Upper lobe of left lung (tissue), 6 donors: ENCODE measurements at regions not wholly inside any gene's neighbourhood (a gene's known extent, or its start where the extent isn't known, plus 50 kb on each side); places are given as distances from the start of the nearest gene placed in this dataset.

Experiments
- ATAC-seq, 2 donors: fragments of 200-7000 bp; cut with Tn5 transposase; one replicate each; pipeline ENCODE4 v1.9.1; 2022; ENCODE audit warnings: mild to moderate bottlenecking in 2 of 2, moderate library complexity in 2 of 2; ENCODE audit not compliant: low FRiP score in 2 of 2
- DNase-seq, 2 donors: peaks; one replicate each; pipeline ENCODE4 v3.0.0-alpha.2; 2019 to 2020
- H3K27ac ChIP-seq, 4 donors: fragments of 200-600 bp; sonication (generic); one replicate each; pipeline ENCODE4 v1.5.1; 2016 to 2019
- H3K27me3 ChIP-seq, 4 donors: fragments of 200-600 bp; sonication (generic); one replicate each; pipeline ENCODE4 v1.5.1; 2017 to 2019
- H3K36me3 ChIP-seq, 4 donors: fragments of 200-600 bp; sonication (generic); one replicate each; pipeline ENCODE4 v1.5.1; 2016 to 2019
- H3K4me1 ChIP-seq, 4 donors: fragments of 200-600 bp; sonication (generic); one replicate each; pipeline ENCODE4 v1.5.1; 2018 to 2019
- H3K4me3 ChIP-seq, 4 donors: fragments of 200-600 bp; sonication (generic); one replicate each; pipeline ENCODE4 v1.5.1; 2017 to 2019; ENCODE audit warnings: mild to moderate bottlenecking in 2 of 4, moderate library complexity in 1 of 4
- H3K9me3 ChIP-seq, 4 donors: fragments of 200-600 bp; sonication (generic); one replicate each; pipeline ENCODE4 v1.5.1; 2018 to 2019
- CTCF ChIP-seq, 6 experiments: fragments of 450-650 bp in 4 of 6; fragments of 200-600 bp in 2 of 6; sonication (generic) in 2 of 6; IDR thresholded peaks; one replicate each; pipeline ENCODE4 v1.5.1; 2016 to 2019; ENCODE audit warnings: antibody characterized with exemption in 6 of 6
- EP300 ChIP-seq, 4 donors: sonication (generic); formaldehyde crosslinking; IDR thresholded peaks; one replicate each; pipeline ENCODE4 v1.5.1; 2017; ENCODE audit warnings: antibody characterized with exemption in 4 of 4, control low read depth in 2 of 4
- POLR2A ChIP-seq, 4 donors: fragments of 450-650 bp; IDR thresholded peaks; one replicate each; pipeline ENCODE4 v1.5.1; 2016 to 2017; ENCODE audit warnings: antibody characterized with exemption in 4 of 4, mild to moderate bottlenecking in 2 of 4
- POLR2AphosphoS5 ChIP-seq, 2 donors: sonication (generic); formaldehyde crosslinking; IDR thresholded peaks; one replicate each; pipeline ENCODE4 v1.5.1; 2017; ENCODE audit warnings: antibody characterized with exemption in 2 of 2
- WGBS, 2 donors: methylation state at CpG; one replicate each; pipeline ENCODE4 v1.1.5; 2017 to 2018; 5-methylcytosine and 5-hydroxymethylcytosine counted together
- donor health status: DM: no; HTN: no; CAD: no; lungs with moderate emphysema.
- donor health status: DM: no; HTN: yes; CAD: no; lungs with severe emphysema.

GRCh38 chr2:15082105-15083058, 449.9 kb downstream of the LRATD1 start:
- no peaks in the 10 kb centered on the region for H3K27me3 ChIP-seq
- H3K4me3 ChIP-seq, result no peak overlapping the region
- ATAC-seq (no peak), DNase-seq (no peak)
- H3K27ac ChIP-seq, result no peak overlapping the region
- 77 to 87% methylated on average over 5 of the region's 5 CpGs for WGBS, 2 donors
- H3K4me1 ChIP-seq, result no peaks in the 10 kb centered on the region
- no peaks in the 10 kb centered on the region for H3K9me3 ChIP-seq
- no peaks in the 10 kb centered on the region for H3K36me3 ChIP-seq
- TF ChIP-seq CTCF (IDR thresholded peaks at IDR 0.05) (no peak), EP300 (IDR thresholded peaks at IDR 0.05) (no peak), POLR2AphosphoS5 (IDR thresholded peaks at IDR 0.05) (no peak), POLR2A (IDR thresholded peaks at IDR 0.05) (no peak)

GRCh38 chr2:15084826-15085489, 452.4 kb downstream of the LRATD1 start:
- Histone ChIP-seq H3K27me3 (no peaks in the 10 kb centered on the region), H3K36me3 (no peaks in the 10 kb centered on the region), H3K4me3 (no peak overlapping the region), H3K9me3 (no peaks in the 10 kb centered on the region), H3K27ac (no peak overlapping the region), H3K4me1 (no peaks in the 10 kb centered on the region)
- TF ChIP-seq POLR2AphosphoS5 (IDR thresholded peaks at IDR 0.05) (no peak), CTCF (IDR thresholded peaks at IDR 0.05) (no peak), EP300 (IDR thresholded peaks at IDR 0.05) (no peak), POLR2A (IDR thresholded peaks at IDR 0.05) (no peak)
- ATAC-seq (peak; percentile 5 to 34), DNase-seq (peak in 1 of 2 donors; percentile 63)
- 80 to 85% methylated on average over 17 to 27 of the region's 33 CpGs for WGBS, 2 donors

DNA sequence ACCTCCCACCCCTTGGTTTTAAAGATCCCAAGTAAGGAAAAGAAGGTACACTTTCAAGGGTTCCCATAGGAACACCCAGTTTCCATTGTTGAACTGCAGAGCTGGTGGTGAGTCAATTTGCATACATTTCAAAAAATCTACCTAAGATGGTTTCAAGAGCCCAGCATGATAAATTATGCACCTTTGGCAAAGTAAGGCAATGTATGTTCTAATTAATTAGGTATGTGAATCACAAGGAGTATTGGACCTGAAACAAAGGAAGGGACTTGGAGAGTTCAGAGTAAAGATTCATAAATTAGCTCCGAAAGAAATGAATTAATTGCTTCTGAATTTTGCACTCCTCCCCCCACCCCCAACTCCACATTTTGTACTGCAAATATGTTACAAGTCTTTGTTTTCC, 459.7 kb downstream of the LRATD1 start:
- 83 to 92% methylated on average over 1 of the region's 1 CpG for WGBS, 2 donors
- Histone ChIP-seq H3K27me3 (no peaks in the 10 kb centered on the region), H3K4me3 (no peak overlapping the region), H3K36me3 (no peaks in the 10 kb centered on the region), H3K9me3 (no peaks in the 10 kb centered on the region), H3K27ac (no peak overlapping the region), H3K4me1 (no peaks in the 10 kb centered on the region)
- DNase-seq, result no peak
- no peak for ATAC-seq
- TF ChIP-seq EP300 (IDR thresholded peaks at IDR 0.05) (no peak), POLR2A (IDR thresholded peaks at IDR 0.05) (no peak), POLR2AphosphoS5 (IDR thresholded peaks at IDR 0.05) (no peak), CTCF (IDR thresholded peaks at IDR 0.05) (no peak)

- Histone ChIP-seq H3K36me3 (no peaks in the 10 kb centered on the region), H3K4me3 (no peak overlapping the region), H3K4me1 (no peaks in the 10 kb centered on the region), H3K9me3 (no peaks in the 10 kb centered on the region), H3K27me3 (no peaks in the 10 kb centered on the region), H3K27ac (no peak overlapping the region)
- 69 to 71% methylated on average over 6 of the region's 6 CpGs for WGBS, 2 donors
- ATAC-seq (no peak), DNase-seq (no peak)
- TF ChIP-seq EP300 (IDR thresholded peaks at IDR 0.05) (no peak), POLR2AphosphoS5 (IDR thresholded peaks at IDR 0.05) (no peak), CTCF (IDR thresholded peaks at IDR 0.05) (no peak), POLR2A (IDR thresholded peaks at IDR 0.05) (no peak)
These were observed 460.2 kb downstream of the LRATD1 start for GRCh38 chr2:15092691-15093090.
